ENCODE measurements at regions not wholly inside any gene's neighbourhood (a gene's known extent, or its start where the extent isn't known, plus 50 kb on each side); places are given as distances from the start of the nearest gene placed in this dataset.

GRCh38 chr1:34693081-34693480 lies 61.8 kb upstream of the GJB5 start:
- intact Hi-C loops (cut with DNase I), result no loop called here
- DNase-seq (ENCODE audit: low spot score), result no peak
- peaks cover 6% of the 10 kb centered on the region for H3K27me3 ChIP-seq (replicated peaks; ENCODE audit: insufficient read depth)

GRCh38 chr1:34694383-34694782 lies 60.5 kb upstream of the GJB5 start:
- Histone ChIP-seq H3K36me3 (no peaks in the 10 kb centered on the region), H3K9me3 (no peaks in the 10 kb centered on the region), H3K27ac (no peak overlapping the region), H3K4me3 (no peak overlapping the region), H3K4me1 (replicated peaks) (no peaks in the 10 kb centered on the region), H3K27me3 (replicated peaks; ENCODE audit: insufficient read depth) (peaks cover 2% of the 10 kb centered on the region)
- TF ChIP-seq POLR2AphosphoS5 (IDR thresholded peaks at IDR 0.05) (no peak), POLR2A (IDR thresholded peaks at IDR 0.05) (no peak), CTCF (IDR thresholded peaks at IDR 0.05) (no peak)
- intact Hi-C loops (cut with DNase I), result no loop called here
- WGBS, result 76% methylated on average over 3 of the region's 3 CpGs
- DNase-seq (ENCODE audit: low spot score), result no peak

More at GRCh38 chr1:34693081-34693480, 61.8 kb upstream of the GJB5 start:
- WGBS, result 93% methylated on average over 2 of the region's 2 CpGs
- no peaks in the 10 kb centered on the region for H3K36me3 ChIP-seq
- no peak overlapping the region for H3K27ac ChIP-seq
- H3K9me3 ChIP-seq, result no peaks in the 10 kb centered on the region
- no peak overlapping the region for H3K4me3 ChIP-seq
- no peaks in the 10 kb centered on the region for H3K4me1 ChIP-seq (replicated peaks)
- TF ChIP-seq CTCF (IDR thresholded peaks at IDR 0.05) (no peak), POLR2AphosphoS5 (IDR thresholded peaks at IDR 0.05) (no peak), POLR2A (IDR thresholded peaks at IDR 0.05) (no peak)

GRCh38 chr1:34695580-34695979 lies 59.3 kb upstream of the GJB5 start:
- TF ChIP-seq CTCF (IDR thresholded peaks at IDR 0.05) (no peak), POLR2AphosphoS5 (IDR thresholded peaks at IDR 0.05) (no peak), POLR2A (IDR thresholded peaks at IDR 0.05) (no peak)
- peaks cover 2% of the 10 kb centered on the region for H3K27me3 ChIP-seq (replicated peaks; ENCODE audit: insufficient read depth)
- DNase-seq (ENCODE audit: low spot score), result no peak
- no peaks in the 10 kb centered on the region for H3K36me3 ChIP-seq
- WGBS, result 56% methylated on average over 7 of the region's 7 CpGs
- H3K4me3 ChIP-seq, result no peak overlapping the region
- no peak overlapping the region for H3K27ac ChIP-seq
- H3K9me3 ChIP-seq, result no peaks in the 10 kb centered on the region
- intact Hi-C loops (cut with DNase I), result no loop called here
- H3K4me1 ChIP-seq (replicated peaks), result no peaks in the 10 kb centered on the region

- Histone ChIP-seq H3K4me3 (no peak overlapping the region), H3K27me3 (replicated peaks; ENCODE audit: insufficient read depth) (peaks cover 2% of the 10 kb centered on the region), H3K9me3 (no peaks in the 10 kb centered on the region), H3K4me1 (replicated peaks) (no peaks in the 10 kb centered on the region), H3K27ac (no peak overlapping the region), H3K36me3 (no peaks in the 10 kb centered on the region)
- 29% methylated on average over 2 of the region's 2 CpGs for WGBS
- intact Hi-C loops (cut with DNase I), result no loop called here
- DNase-seq (ENCODE audit: low spot score), result no peak
- TF ChIP-seq POLR2AphosphoS5 (IDR thresholded peaks at IDR 0.05), result no peak
- TF ChIP-seq POLR2A (IDR thresholded peaks at IDR 0.05), result no peak
- TF ChIP-seq CTCF (IDR thresholded peaks at IDR 0.05), result no peak
These were observed 58.6 kb upstream of the GJB5 start for GRCh38 chr1:34696230-34696629.

- no peak overlapping the region for H3K27ac ChIP-seq
- peaks cover 2% of the 10 kb centered on the region for H3K27me3 ChIP-seq (replicated peaks; ENCODE audit: insufficient read depth)
- H3K9me3 ChIP-seq, result no peaks in the 10 kb centered on the region
- no peak for DNase-seq (ENCODE audit: low spot score)
- TF ChIP-seq POLR2A (IDR thresholded peaks at IDR 0.05) (no peak), CTCF (IDR thresholded peaks at IDR 0.05) (no peak), POLR2AphosphoS5 (IDR thresholded peaks at IDR 0.05) (no peak)
- no peaks in the 10 kb centered on the region for H3K4me1 ChIP-seq (replicated peaks)
- intact Hi-C loops (cut with DNase I), result no loop called here
- no peak overlapping the region for H3K4me3 ChIP-seq
- H3K36me3 ChIP-seq, result no peaks in the 10 kb centered on the region
- 40% methylated on average over 5 of the region's 5 CpGs for WGBS
These were observed 57.9 kb upstream of the GJB5 start for GRCh38 chr1:34696981-34697380.

Measured in prostate gland (tissue), 2 donors.